GM23248 (cell line): ENCODE measurements at regions not wholly inside any gene's neighbourhood (a gene's known extent, or its start where the extent isn't known, plus 50 kb on each side); places are given as distances from the start of the nearest gene placed in this dataset.

ENCODE experiments used
- EZH2 ChIP-seq: fragments of 200-600 bp; sonication (generic); IDR thresholded peaks from 2 replicates; pipeline ENCODE4 v1.6.1; 2018; ENCODE audit warnings: antibody characterized with exemption, mild to moderate bottlenecking; ENCODE audit not compliant: insufficient read depth, poor library complexity, severe bottlenecking
- EZH2phosphoT487 ChIP-seq: fragments of 200-600 bp; sonication (generic); IDR thresholded peaks from 2 replicates; pipeline ENCODE4 v1.6.1; 2018; ENCODE audit warnings: antibody characterized with exemption, moderate library complexity, mild to moderate bottlenecking, low read depth; ENCODE audit not compliant: insufficient read depth

DNA sequence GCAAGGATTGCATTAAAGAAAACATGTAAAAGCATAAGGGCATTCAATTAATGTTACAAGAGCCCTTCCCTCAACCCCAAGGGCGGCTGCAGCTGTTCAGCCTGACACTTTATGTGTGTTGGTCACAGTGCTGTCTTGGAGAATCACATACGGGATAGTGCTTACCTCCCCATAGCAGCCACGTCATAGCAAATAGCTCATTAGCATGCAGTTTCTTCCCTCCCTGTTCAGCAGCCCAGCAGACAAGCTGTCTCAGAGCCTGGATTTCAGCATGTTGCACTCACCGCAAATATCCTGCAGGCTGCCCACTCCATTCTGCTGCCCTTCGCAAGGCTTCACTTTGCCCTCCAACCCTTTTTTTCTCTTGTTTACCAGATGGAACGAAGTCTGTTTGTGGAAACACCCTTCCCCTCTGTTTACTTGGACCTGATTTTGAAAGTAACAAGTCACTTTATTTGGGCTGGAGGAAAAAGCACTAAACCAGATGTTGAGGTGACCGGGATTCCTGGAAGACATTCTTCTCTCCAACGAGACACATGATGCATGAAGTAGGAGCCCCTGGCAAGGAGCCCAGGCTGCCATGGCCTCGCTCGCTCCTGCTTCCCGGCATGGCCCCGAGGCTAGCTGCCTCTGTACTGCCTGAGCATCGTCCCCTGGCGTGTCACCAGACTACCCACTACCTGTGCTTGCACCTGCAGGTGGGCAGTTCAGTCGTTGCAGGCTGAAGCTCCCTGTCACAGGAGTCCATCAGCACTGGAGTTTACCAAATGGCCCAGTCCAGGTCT lies 151.6 kb upstream of the GMDS start:
- TF ChIP-seq EZH2 (no peak), EZH2phosphoT487 (no peak)
